MG63 (cell line): ENCODE measurements at regions not wholly inside any gene's neighbourhood (a gene's known extent, or its start where the extent isn't known, plus 50 kb on each side); places are given as distances from the start of the nearest gene placed in this dataset.

Experiments used
- DNase-seq: peaks from one replicate; pipeline ENCODE4 v3.0.0-alpha.2; 2020
- H3K27me3 ChIP-seq: fragments of 250-450 bp; sonication (Bioruptor Pico); 2 replicates; pipeline ENCODE4 v1.5.1; 2020; ENCODE audit warnings: mild to moderate bottlenecking, moderate library complexity
- H3K36me3 ChIP-seq: fragments of 250-450 bp; sonication (Bioruptor Pico); 2 replicates; pipeline ENCODE4 v1.5.1; 2020; ENCODE audit warnings: mild to moderate bottlenecking, moderate library complexity
- H3K4me3 ChIP-seq: fragments of 250-450 bp; sonication (Bioruptor Pico); 2 replicates; pipeline ENCODE4 v1.5.1; 2020; ENCODE audit warnings: mild to moderate bottlenecking, moderate library complexity
- H3K9me3 ChIP-seq: fragments of 250-450 bp; sonication (Bioruptor Pico); 2 replicates; pipeline ENCODE4 v1.5.1; 2020; ENCODE audit warnings: mild to moderate bottlenecking, moderate library complexity

DNA sequence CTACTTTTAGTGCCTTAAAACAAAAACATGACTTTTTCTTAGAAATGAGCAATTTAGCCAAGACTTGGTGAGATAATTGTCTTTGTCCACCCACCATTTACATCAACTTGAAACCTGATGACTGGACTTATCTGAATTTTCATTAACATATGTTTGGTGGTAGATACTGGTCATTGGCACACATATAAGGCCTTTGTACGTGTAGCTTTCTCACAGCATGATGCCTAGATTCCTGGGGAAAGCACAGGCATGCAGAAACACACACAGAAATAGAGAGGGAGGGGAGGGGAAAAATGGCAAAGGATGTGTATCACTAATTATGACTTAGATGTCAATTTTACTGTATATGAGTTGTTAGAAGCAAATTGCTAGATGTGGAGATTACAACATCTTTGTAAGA lies 488.4 kb downstream of the NXPH1 start:
- no peak for DNase-seq
- Histone ChIP-seq H3K4me3 (no peak overlapping the region), H3K36me3 (no peaks in the 10 kb centered on the region), H3K9me3 (no peaks in the 10 kb centered on the region), H3K27me3 (no peaks in the 10 kb centered on the region)

DNA sequence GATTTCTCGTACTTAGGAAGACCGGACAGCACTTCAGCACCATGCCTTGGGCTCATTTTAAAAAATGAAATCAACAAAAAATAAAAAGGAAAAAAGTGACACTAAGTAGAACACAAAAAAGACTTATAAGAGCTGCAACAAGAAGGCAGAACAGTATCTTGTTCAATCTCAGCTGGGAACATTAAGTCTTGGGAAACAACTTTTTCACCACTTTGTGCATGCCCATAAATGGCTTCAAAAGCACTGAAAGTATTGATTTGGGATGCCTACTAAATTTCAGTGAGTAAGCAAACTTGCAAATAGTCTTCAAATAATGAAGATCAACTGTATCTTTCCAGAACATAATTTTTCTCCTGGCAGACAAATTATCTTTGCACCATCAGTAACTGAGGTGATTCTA lies 489.3 kb downstream of the NXPH1 start:
- Histone ChIP-seq H3K36me3 (no peaks in the 10 kb centered on the region), H3K4me3 (no peak overlapping the region), H3K27me3 (no peaks in the 10 kb centered on the region), H3K9me3 (no peaks in the 10 kb centered on the region)
- DNase-seq, result no peak

DNA sequence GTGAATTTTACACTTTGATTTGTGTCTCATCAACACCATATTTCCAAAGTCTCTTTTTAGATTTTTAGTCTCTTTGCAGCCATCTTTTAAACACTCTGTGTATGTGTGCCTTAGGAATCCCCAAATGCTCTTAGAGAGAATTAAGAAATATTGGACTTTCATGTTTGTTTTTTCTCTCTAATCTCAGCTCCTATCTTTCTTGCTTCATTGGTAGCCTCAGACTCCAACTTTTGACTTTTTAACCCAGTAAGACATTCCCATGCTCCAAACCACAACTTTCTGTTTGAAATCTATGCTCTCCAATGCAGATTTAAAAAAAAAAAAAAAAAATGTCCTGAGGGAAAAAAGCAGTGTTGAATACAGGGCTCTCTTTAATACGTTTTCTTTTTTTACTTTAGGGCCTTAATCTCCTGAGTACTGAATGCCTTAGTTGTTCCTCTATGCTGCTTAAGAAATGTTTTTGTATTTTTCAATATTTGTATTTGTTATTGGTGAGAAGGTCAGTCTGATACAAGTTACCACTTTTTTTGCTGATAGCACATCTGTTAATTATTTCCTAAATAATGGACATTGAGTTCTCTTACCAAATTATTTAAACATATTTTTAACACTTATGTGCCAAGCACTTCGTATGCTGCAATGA lies 489.9 kb downstream of the NXPH1 start:
- no peak for DNase-seq
- H3K9me3 ChIP-seq, result no peaks in the 10 kb centered on the region
- H3K4me3 ChIP-seq, result no peak overlapping the region
- H3K27me3 ChIP-seq, result no peaks in the 10 kb centered on the region
- H3K36me3 ChIP-seq, result no peaks in the 10 kb centered on the region

DNA sequence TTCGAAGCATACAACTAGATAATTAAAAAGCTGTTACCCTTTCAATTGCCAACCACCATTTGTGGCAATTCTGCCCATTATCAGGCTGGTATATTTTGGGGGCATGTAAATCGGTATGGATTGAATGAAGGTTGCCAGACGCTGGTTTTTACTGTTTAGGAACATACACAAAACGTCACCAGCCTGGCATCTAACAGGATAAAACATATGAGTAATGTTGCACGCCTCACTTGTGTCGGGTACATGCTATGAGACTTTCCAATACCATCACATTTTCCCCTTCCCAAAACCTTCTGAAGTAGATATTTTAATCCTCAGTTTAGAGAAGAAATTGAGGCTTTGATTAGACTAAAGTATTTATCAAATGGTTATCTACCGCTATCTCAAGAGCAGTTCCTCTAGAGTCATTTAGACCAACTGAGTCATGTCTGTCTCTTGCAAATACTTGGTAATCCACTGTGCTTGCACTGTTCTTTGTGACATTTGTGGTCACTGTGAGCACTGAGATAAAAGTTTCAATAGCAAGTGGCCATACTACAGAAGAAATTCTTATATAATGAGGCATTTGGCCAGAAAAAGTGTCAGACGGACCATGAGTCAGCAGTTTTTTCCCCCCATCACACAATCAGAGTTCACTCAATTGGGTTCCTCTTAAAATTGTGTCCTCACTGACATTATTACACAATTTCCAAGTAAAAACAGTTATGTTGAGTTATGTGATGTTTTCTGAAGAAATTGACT lies 498.7 kb downstream of the NXPH1 start:
- Histone ChIP-seq H3K36me3 (no peaks in the 10 kb centered on the region), H3K9me3 (no peaks in the 10 kb centered on the region), H3K4me3 (no peak overlapping the region), H3K27me3 (no peaks in the 10 kb centered on the region)
- DNase-seq, result no peak

DNA sequence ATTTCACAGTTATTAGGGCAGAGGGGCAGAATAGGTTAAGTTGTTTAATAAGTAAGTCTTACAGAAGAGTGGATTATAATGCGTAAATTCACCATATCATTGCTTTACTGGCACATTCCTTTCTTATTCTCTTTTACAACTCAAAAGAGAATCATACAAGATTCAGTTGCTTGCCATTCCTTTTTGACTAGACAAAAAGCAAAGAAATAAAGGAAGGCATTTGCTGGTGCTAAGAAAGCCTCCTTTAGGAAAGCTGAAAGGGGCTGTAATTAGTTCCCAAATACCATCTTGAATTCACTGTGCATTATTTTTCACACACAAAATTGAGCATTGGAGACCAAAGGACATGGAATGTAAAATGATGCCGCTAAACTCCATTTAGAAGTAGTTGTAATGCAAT lies 499.3 kb downstream of the NXPH1 start:
- no peaks in the 10 kb centered on the region for H3K9me3 ChIP-seq
- no peaks in the 10 kb centered on the region for H3K36me3 ChIP-seq
- H3K4me3 ChIP-seq, result no peak overlapping the region
- no peaks in the 10 kb centered on the region for H3K27me3 ChIP-seq
- no peak for DNase-seq

DNA sequence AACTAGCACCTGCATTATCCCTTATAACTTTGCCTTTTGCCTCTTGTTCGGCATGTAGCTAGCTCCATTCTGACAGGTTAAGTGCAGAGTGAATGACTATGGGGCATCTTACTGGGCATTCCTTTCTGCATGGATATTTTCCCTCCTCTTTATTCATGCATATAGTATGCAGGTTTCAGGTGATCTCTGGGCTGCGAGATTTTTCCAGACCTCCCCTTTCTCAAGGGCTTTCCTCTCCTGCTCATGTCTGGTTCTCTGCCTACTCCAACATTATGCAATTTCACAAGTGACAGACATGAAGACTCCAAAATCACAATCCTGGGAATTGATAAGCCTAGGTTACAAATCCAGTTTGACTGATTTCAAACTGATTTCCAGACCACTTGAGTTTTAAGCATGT lies 503.8 kb downstream of the NXPH1 start:
- H3K4me3 ChIP-seq, result no peak overlapping the region
- no peak for DNase-seq
- H3K9me3 ChIP-seq, result no peaks in the 10 kb centered on the region
- H3K36me3 ChIP-seq, result no peaks in the 10 kb centered on the region
- H3K27me3 ChIP-seq, result no peaks in the 10 kb centered on the region

DNA sequence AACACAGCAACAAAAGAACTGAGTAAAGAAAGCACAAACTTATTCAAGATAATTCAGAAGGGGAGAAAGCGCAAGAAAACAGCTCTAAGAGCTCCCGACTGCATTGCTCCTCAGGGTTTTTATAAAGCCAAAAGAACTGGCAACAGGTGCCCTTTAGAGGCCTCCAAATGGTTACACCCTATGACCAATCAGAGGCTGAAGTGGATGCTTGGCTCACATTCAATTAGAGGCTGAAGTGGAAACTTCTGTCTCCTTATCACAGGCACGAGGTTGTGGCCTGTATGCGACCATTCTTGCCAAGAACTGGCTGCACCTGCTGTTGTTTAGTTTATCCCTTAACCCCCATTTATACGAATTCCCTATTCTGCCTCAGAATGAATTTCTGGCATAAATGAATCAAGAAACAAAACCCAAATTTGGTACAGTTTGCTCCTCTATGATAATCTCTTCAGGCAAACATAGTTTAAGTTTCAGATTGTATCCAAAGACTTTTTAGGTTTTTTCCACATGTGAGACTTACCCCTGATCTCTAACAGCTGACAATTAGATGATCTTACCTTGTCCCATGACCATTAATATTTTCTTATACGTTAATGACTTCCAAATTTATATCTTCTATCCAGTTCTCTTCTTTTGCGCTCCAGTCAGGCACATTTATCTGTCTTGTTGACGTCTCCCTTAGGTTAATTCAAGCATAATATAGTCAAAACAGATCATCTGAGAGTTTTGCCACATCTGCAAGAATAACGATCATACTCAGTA lies 504.8 kb downstream of the NXPH1 start:
- H3K27me3 ChIP-seq, result no peaks in the 10 kb centered on the region
- H3K9me3 ChIP-seq, result no peaks in the 10 kb centered on the region
- no peaks in the 10 kb centered on the region for H3K36me3 ChIP-seq
- DNase-seq, result no peak
- H3K4me3 ChIP-seq, result no peak overlapping the region

DNA sequence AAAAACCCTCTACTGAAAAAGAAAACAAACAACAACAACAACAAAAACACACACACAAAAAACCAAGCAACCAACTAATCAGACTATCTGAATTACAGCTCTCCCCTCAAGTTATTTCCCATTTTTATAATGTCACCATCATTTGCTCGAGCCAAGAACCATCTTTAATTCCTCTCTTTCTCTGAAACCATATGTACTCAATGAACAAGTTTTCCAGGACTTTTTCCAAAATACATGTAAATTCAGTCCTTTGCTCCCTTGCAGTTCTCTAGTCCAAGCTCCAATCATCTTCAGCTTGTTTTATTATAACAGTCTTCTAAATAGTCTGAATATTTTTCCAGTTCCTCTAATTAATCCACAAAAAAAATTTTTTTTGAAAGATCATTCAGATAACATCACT lies 506.0 kb downstream of the NXPH1 start:
- no peaks in the 10 kb centered on the region for H3K36me3 ChIP-seq
- DNase-seq, result no peak

DNA sequence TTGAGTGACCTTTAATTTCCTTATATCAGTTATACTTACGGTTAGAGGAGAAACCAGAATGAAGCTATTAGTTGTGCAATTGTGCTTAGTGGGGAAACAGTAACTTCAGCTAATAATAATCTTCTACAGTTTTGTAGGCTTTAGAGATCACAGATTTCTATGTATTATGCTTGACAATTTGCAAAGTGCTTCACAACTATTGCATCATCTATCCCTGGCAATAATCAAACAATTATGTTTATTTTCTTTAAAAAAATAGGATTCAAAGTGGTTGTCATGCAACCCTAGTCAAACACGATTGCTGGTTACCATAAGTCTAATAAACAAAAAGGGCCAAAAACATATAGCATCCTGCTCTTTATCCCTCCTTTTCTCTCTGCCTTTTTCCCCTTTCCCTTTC lies 530.3 kb downstream of the NXPH1 start:
- DNase-seq, result no peak
- Histone ChIP-seq H3K9me3 (no peaks in the 10 kb centered on the region), H3K4me3 (no peak overlapping the region), H3K36me3 (no peaks in the 10 kb centered on the region), H3K27me3 (no peaks in the 10 kb centered on the region)

More for the DNA sequence above, 506.0 kb downstream of the NXPH1 start:
- H3K9me3 ChIP-seq, result no peaks in the 10 kb centered on the region
- H3K4me3 ChIP-seq, result no peak overlapping the region
- no peaks in the 10 kb centered on the region for H3K27me3 ChIP-seq

DNA sequence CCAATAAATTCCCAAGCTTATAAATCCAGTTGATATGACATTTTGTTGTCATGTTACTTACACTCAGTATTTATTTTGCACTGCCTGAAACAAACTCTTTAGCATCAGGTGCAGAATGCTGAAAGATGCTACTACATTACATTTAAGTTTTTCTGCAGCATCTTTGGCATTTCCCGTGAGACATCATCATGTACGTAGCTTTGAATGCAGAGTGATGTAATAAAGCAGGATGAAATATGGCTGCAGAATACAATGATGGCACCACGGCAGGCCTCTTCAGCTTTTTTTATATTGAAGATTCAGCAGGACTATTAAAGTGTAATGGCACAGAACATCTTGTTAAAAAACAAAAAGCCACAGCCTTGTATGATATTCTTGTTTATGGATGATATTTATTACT lies 531.8 kb downstream of the NXPH1 start:
- Histone ChIP-seq H3K27me3 (no peaks in the 10 kb centered on the region), H3K4me3 (no peak overlapping the region)

DNA sequence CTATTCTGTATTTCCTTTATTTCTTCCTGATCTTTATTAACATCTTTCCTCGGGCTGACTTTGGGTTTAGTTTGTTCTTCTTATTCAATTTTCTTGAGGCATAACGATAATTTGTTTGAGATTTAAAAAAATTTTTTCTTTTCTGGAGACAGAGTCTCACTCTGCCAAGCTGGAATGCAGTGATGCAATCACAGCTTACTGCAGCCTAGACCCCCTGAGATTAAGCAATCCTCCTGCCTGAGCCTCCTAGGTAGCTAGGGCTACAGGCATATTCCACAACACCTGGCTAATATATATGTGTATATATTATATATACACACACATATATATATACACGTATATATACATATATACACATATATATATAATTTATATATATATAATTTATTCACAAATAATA lies 540.2 kb downstream of the NXPH1 start:
- Histone ChIP-seq H3K4me3 (no peak overlapping the region), H3K9me3 (no peaks in the 10 kb centered on the region), H3K27me3 (no peaks in the 10 kb centered on the region; the same call in 1 of the 2 replicates), H3K36me3 (no peaks in the 10 kb centered on the region)
- DNase-seq, result no peak

More for the DNA sequence above, 531.8 kb downstream of the NXPH1 start:
- DNase-seq, result no peak
- Histone ChIP-seq H3K36me3 (no peaks in the 10 kb centered on the region), H3K9me3 (no peaks in the 10 kb centered on the region)

DNA sequence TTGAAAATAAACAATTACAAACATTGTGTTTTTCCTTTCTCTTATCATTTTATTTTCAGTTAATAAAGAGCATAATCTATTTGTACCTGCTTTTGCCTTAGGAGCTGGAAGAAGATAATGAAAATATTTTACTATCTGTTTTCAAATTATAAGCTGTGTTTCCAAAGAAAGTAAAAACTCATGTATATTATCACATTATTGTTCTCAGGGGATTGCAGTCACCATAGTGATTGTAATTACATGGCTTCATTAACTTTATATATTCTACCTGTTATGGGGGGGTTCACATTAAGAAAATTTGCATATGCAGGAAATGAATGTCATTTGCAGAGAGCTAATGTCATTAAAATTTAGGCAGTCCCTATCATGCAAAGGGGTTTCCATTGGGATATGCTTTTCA lies 542.3 kb downstream of the NXPH1 start:
- no peak for DNase-seq
- Histone ChIP-seq H3K27me3 (no peaks in the 10 kb centered on the region), H3K36me3 (no peaks in the 10 kb centered on the region), H3K4me3 (no peak overlapping the region), H3K9me3 (no peaks in the 10 kb centered on the region)

DNA sequence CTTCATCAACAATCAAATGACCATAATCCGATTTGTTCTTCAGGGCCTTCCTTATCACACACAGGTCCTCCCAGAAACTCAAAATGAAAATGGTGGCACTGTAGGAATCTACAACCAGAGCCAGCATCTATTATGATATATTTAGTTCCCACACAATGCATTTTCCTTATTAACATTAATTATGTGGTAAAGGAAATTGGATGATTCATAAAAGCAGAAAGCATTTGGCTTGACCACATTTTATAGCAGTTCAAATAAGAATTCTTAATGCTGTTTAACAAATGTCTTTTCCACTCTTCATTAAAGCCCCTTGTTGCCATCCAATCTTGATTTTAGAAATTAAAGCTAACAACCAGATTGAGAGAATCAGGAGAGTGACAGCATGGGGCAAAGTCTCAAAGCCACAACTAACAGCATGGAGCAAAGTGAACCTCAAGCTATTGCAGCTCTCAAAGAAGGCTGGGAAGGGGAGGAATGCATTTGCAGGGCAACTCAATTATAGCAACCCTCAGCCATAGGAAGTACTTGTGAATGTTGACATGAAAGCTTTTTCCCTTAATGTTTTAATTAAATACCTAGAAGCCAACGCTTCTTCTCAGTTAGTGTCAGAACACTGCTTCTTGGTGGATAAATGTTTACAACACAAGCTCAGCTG lies 549.1 kb downstream of the NXPH1 start:
- DNase-seq, result no peak
- no peaks in the 10 kb centered on the region for H3K9me3 ChIP-seq
- no peaks in the 10 kb centered on the region for H3K27me3 ChIP-seq
- H3K36me3 ChIP-seq, result no peaks in the 10 kb centered on the region
- no peak overlapping the region for H3K4me3 ChIP-seq

DNA sequence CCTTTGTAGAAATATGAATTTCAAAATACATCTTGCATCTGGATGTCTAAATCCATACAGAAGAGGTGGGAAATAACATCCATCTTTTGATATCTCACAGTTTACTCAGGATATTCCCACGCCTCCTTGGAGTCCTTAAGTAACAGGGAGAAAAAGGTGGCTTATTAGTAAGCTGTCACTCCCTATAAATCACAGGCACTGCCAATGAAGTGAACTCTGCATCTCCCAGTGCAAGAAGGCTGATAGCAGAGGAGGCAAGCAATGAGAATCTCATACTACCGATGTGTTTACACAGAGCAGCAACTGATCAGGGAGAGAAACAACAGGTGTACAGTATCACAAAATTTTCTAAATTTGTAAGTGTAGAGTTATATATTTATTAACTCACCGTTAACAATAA lies 551.8 kb downstream of the NXPH1 start:
- Histone ChIP-seq H3K9me3 (no peaks in the 10 kb centered on the region), H3K4me3 (no peak overlapping the region), H3K27me3 (no peaks in the 10 kb centered on the region), H3K36me3 (no peaks in the 10 kb centered on the region)
- DNase-seq, result no peak

DNA sequence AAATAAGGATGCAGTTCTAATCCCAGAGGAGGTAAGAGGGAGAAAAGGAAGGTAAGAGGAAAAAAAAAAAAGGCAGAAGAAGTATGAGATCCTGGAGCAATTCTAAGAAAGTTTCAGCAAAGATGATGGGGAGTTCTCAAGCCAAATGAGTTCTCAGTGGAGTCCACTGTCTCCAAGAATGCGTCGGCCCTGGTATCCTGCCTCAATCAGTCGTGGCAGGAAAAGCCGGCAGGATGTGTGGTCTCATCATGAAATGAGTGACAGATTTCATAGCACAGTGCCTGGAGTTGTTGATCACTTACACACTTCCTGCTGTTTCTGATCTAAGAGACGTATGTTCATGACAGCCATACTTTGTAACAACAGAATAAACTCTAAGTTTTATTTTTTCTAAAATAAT lies 554.9 kb downstream of the NXPH1 start:
- DNase-seq, result no peak
- no peaks in the 10 kb centered on the region for H3K27me3 ChIP-seq
- H3K9me3 ChIP-seq, result no peaks in the 10 kb centered on the region
- H3K4me3 ChIP-seq, result no peak overlapping the region
- H3K36me3 ChIP-seq, result no peaks in the 10 kb centered on the region

DNA sequence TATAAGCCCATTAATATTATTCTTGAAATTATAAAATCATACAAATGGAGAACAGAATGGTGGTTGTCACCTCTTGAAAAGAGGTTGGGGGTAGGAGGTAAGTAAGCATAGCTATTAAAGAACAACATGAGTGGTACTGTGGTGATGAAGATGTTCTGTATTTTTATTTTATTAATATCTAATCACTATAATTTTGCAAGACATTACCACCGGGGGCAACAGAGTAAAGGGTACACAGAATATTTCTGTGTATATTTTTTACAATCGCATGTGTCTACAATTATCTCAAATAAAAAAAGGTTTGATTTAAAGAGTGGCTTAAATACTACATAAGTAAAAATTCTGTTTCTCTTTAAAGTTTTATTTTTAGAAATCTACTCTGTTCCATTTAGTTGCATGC lies 557.8 kb downstream of the NXPH1 start:
- Histone ChIP-seq H3K27me3 (no peaks in the 10 kb centered on the region), H3K36me3 (no peaks in the 10 kb centered on the region), H3K4me3 (no peak overlapping the region), H3K9me3 (no peaks in the 10 kb centered on the region)
- DNase-seq, result no peak

DNA sequence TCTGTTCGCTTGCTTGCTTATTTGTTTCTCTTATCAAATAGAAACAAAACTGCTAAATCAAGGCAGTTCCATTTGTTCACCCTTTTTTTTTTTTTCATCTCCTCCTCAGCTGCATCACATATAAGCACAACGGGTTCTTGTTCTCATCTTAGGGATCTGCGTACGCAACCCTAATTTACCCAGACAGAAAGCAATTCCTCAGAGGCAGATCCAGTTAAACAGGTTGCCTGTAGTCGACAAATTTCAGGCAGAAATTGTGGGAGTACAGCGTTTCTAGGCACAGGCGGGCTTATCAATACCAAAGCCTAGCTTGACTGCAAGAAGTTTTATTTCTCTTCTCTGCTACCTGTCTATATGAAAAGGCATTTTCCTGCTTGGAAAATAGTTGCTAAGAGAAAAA lies 565.4 kb downstream of the NXPH1 start:
- Histone ChIP-seq H3K36me3 (no peaks in the 10 kb centered on the region), H3K27me3 (no peaks in the 10 kb centered on the region)
- DNase-seq, result no peak

More for the DNA sequence above, 565.4 kb downstream of the NXPH1 start:
- Histone ChIP-seq H3K4me3 (no peak overlapping the region), H3K9me3 (no peaks in the 10 kb centered on the region)
